ENCODE measurements at regions not wholly inside any gene's neighbourhood (a gene's known extent, or its start where the extent isn't known, plus 50 kb on each side); places are given as distances from the start of the nearest gene placed in this dataset.
A peak's percentile ranks its signal among the peaks of the same experiment; 100 is the strongest.

GRCh38 chr6:81806793-81807565 is 54.5 kb upstream of the TENT5A start:
- DNase-seq, result peak; percentile 84

DNA sequence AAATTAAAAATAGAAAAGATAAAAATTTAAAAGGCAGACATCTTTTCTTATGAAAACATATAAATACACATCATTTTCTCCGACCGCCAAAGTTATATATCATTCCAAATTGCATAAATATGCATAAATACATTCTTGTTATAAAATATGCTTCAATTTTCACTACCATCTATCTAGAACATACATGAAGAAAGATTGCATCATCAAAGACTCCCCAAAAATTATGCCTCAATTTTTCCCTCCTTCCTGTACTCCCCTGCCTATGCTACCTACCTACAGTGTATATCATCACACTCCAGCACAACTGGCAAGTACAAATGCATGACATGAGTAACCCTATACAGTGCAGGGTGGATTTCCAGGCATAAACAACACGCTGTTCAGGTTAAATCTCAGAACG is 49.9 kb upstream of the TENT5A start:
- no peak for DNase-seq
